GM19240 (cell line): ENCODE measurements at regions not wholly inside any gene's neighbourhood (a gene's known extent, or its start where the extent isn't known, plus 50 kb on each side); places are given as distances from the start of the nearest gene placed in this dataset.

Experiments used
- DNase-seq: peaks from one replicate; pipeline ENCODE4 v3.0.0; 2011; ENCODE audit warnings: low spot score; ENCODE audit not compliant: insufficient read length

GRCh38 chr10:61148451-61148850, 204.5 kb upstream of the RHOBTB1 start:
- DNase-seq: no peak

GRCh38 chr10:61142987-61143386, 199.0 kb upstream of the RHOBTB1 start:
- DNase-seq: no peak

- DNase-seq: no peak
Measured at GRCh38 chr10:61140765-61141392, 196.9 kb upstream of the RHOBTB1 start.

GRCh38 chr10:61139592-61139953, 195.6 kb upstream of the RHOBTB1 start:
- no peak for DNase-seq

- DNase-seq: no peak
Measured at GRCh38 chr10:61138708-61139591, 195.0 kb upstream of the RHOBTB1 start.

- no peak for DNase-seq
Measured at GRCh38 chr10:61136139-61136538, 192.2 kb upstream of the RHOBTB1 start.

GRCh38 chr10:61135276-61135721, 191.3 kb upstream of the RHOBTB1 start:
- DNase-seq: no peak

GRCh38 chr10:61130366-61130765, 186.4 kb upstream of the RHOBTB1 start:
- no peak for DNase-seq

- DNase-seq: no peak
Measured at GRCh38 chr10:61128196-61128595, 184.2 kb upstream of the RHOBTB1 start.

GRCh38 chr10:61125560-61126170, 181.7 kb upstream of the RHOBTB1 start:
- DNase-seq: no peak

GRCh38 chr10:61124756-61125530, 181.0 kb upstream of the RHOBTB1 start:
- no peak for DNase-seq

GRCh38 chr10:61120805-61121204, 176.8 kb upstream of the RHOBTB1 start:
- no peak for DNase-seq

- DNase-seq: no peak
Measured at GRCh38 chr10:61119573-61119972, 175.6 kb upstream of the RHOBTB1 start.

GRCh38 chr10:61115897-61116296, 171.9 kb upstream of the RHOBTB1 start:
- DNase-seq: no peak

- DNase-seq: no peak
Measured at GRCh38 chr10:61112771-61113170, 168.8 kb upstream of the RHOBTB1 start.

GRCh38 chr10:61110936-61111335, 167.0 kb upstream of the RHOBTB1 start:
- DNase-seq: no peak

GRCh38 chr10:61110188-61110844, 166.3 kb upstream of the RHOBTB1 start:
- no peak for DNase-seq

- DNase-seq: no peak
Measured at GRCh38 chr10:61108915-61109314, 164.9 kb upstream of the RHOBTB1 start.

- no peak for DNase-seq
Measured at GRCh38 chr10:61100887-61101286, 156.9 kb upstream of the RHOBTB1 start.

GRCh38 chr10:61099756-61100155, 155.8 kb upstream of the RHOBTB1 start:
- no peak for DNase-seq

- no peak for DNase-seq
Measured at GRCh38 chr10:61098966-61099365, 155.0 kb upstream of the RHOBTB1 start.
